GM13977 (cell line): ENCODE measurements at regions not wholly inside any gene's neighbourhood (a gene's known extent, or its start where the extent isn't known, plus 50 kb on each side); places are given as distances from the start of the nearest gene placed in this dataset.

ENCODE experiments used
- DNase-seq: peaks from one replicate; pipeline ENCODE4 v3.0.0; 2012; ENCODE audit warnings: low spot score
- in situ Hi-C: fragments of 300-500 bp; cut with MboI; formaldehyde crosslinking; loops from one replicate; pipeline ENCODE4 v1.12.0; 2022; ENCODE audit warnings: low sequenced_read_pairs, low pct_unique_long_range_greater_than_20kb, mixed read lengths, inconsistent platforms; ENCODE audit not compliant: unreplicated experiment
- TF ChIP-seq, protein P1 (sequence below): IDR thresholded peaks from 2 replicates; pipeline ENCODE4 v1.5.1; 2012; ENCODE audit warnings: mild to moderate bottlenecking, control low read depth; ENCODE audit not compliant: insufficient read depth; ENCODE audit errors: extremely low read depth, missing control alignments

DNA sequence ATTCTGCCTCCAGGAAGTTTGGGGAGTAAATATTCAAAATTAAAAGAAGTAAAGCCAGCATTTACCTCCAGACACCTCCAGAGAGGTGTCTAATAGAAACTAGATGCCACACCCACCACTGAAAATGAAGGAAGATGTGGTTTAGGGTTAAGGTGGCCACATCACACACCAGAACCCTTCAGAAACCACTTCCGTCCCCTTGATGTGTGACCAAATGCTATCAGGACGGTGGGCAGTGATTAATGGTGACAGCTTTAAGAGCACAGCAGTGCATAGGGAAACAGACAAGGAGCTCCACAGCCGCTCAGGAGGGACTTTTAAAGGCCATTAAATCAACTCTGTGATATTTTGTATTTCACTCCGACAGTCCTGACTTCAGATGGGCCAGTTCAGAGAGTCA lies 295.2 kb downstream of the BRINP1 start:
- TF ChIP-seq, protein P1, sequence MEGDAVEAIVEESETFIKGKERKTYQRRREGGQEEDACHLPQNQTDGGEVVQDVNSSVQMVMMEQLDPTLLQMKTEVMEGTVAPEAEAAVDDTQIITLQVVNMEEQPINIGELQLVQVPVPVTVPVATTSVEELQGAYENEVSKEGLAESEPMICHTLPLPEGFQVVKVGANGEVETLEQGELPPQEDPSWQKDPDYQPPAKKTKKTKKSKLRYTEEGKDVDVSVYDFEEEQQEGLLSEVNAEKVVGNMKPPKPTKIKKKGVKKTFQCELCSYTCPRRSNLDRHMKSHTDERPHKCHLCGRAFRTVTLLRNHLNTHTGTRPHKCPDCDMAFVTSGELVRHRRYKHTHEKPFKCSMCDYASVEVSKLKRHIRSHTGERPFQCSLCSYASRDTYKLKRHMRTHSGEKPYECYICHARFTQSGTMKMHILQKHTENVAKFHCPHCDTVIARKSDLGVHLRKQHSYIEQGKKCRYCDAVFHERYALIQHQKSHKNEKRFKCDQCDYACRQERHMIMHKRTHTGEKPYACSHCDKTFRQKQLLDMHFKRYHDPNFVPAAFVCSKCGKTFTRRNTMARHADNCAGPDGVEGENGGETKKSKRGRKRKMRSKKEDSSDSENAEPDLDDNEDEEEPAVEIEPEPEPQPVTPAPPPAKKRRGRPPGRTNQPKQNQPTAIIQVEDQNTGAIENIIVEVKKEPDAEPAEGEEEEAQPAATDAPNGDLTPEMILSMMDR = no peak
- in situ Hi-C loops = no loop called here
- DNase-seq = no peak

DNA sequence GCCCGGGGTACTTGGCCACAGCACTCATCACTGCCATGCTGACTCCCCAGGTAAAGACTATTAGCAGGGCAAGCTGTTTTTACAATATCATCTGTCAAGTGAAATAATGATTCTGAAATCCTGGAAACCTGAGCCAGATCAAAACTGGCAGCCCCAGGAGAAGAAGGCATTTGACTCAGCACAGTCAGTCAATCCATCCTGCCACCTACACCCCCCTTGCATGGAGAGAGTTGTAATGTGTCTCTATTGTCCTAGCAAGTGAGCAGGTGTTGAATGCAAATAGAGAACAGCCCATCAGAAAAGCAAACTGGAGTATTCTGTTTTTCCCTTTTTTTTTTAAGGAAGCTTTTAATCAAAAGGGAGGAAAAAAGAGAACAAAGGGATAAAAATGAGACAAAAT lies 291.2 kb downstream of the BRINP1 start:
- TF ChIP-seq, protein P1 = no peak
- DNase-seq = no peak
- in situ Hi-C loops = no loop called here

DNA sequence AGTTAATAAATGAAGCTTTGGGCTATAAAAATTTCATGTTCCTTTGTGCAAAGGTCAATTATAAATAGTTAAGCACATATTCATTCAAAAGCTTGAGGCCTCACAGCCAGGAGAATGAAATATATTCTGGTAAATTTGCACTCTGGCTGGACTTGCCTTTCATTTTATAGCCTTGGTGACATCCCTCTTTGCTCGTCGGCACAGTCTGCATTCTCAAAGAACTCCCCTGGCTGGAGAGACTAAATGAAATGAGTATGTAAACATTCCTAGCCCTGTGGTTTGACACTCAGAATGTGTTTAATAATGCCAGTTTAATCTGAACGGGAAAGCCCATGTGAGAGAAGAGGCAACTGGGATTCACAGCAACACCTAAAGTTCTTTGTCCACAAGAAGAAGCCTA lies 285.6 kb downstream of the BRINP1 start:
- in situ Hi-C loops = no loop called here
- no peak for DNase-seq
- TF ChIP-seq, protein P1 = no peak

DNA sequence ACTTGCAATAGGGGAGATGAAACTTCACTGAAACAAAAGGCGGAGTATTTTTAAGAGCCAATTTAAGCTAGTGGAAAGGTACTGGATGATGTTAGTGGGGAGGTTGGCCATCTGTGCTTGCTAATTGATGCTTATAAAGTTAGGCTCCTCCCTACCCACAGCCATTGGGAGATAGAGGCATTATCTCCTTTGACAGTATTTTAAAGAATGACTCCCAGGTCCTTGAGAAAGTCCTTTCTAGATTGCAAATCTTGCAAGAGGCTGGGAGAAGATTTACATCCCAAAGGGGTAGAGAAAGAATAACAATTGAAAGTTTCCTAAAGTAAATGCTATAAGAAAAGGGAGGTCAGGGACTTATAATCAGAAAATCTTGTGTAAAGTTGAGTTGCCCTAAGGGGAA lies 282.6 kb downstream of the BRINP1 start:
- DNase-seq = no peak
- TF ChIP-seq, protein P1 = no peak
- in situ Hi-C loops = no loop called here

DNA sequence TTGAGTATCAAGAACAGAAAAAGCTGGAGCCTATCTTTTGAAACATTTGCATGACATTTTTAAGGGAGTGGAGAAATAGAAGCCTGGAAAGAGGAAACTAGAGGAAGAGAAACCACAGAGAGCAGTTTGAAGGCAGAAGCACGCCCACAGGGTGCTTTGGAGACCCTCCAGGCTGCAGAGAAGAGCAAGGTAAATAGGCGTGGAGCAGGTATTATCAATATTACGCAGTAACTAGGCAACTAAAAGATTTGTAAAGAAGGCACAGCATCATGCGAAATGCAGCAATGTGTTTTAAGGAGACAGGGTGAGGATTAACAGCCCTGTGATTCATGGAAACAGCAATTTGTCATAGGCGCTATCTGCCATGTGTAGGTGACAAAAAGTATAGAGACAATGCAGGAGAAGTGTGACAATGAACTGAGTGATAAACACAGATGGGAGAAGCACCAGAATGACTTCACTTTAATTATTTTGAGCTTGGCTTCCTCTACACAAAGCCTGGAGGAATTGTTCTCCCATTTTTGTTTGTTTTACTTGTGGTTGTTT lies 281.2 kb downstream of the BRINP1 start:
- TF ChIP-seq, protein P1 = no peak
- no peak for DNase-seq
- in situ Hi-C loops = no loop called here

DNA sequence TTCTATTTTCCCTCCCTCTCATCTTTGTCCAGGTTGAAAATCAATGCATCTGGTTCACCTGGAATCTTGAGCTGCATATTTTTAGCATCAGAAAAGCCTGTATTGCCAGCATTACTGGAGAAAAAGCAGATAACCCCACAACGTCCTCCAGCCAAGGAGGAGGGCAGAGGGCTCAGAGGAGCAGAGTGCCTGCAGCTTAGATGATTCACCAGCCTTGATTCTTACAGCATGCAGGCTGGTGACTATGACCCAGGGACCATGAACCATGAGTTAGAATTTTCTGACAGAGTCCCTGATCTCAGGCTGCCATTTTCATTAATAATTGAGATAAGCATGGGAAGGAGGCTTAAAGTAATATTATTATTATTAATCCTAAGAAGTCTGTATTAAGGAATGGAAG lies 278.2 kb downstream of the BRINP1 start:
- in situ Hi-C loops = no loop called here
- DNase-seq = no peak
- TF ChIP-seq, protein P1 = no peak

DNA sequence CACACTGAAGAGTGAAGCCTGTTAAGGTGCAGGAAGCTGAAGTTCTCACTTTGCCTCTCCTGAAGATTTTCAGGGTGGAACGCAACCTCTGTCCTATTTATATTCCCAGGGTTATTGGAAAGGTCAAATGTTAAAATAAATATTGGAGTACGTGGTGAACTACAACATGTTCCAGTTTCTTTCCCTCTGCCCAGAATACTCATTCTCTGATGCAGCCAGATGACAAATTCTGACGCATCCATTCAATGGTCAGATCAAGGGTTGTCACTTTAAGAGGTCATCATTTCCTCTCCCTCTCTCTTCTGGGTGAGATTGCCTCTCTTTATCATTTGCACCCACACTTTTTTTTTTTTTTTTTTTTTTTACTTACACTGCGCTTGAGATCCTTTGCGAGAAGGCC lies 277.1 kb downstream of the BRINP1 start:
- TF ChIP-seq, protein P1 = no peak
- DNase-seq = no peak
- in situ Hi-C loops = no loop called here
